ENCODE measurements at regions not wholly inside any gene's neighbourhood (a gene's known extent, or its start where the extent isn't known, plus 50 kb on each side); places are given as distances from the start of the nearest gene placed in this dataset.

DNA sequence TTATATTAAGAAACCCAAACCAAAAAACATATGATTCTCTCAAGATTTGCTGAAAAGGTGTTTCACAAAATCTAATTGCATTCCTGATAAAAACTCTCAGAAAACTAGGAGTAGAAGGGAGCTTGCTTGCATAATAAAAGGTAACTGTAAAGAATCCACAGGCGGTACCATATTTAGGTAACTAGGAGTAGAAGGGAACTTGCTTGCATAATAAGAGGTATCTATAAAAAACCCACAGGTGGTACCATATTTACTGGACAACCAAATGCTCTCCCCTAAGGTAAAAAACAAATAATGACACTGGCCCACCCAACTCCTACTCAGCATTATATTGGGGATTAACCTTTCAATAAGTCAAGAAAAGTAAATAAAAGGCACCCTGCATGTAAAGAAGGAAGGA lies 57.5 kb upstream of the FCN1 start:
- DNase-seq (no peak), ATAC-seq (no peak)
- 73% methylated on average over 1 of the region's 1 CpG for WGBS (ENCODE audit: insufficient coverage, low coverage, low lambda C conversion rate, missing lambda C conversion rate)
- intact Hi-C loops (cut with DNase I), result no loop called here
- H3K4me1 ChIP-seq, result no peaks in the 10 kb centered on the region
- no peaks in the 10 kb centered on the region for H3K27me3 ChIP-seq
- no peaks in the 10 kb centered on the region for H3K9me3 ChIP-seq
- no peak for TF ChIP-seq POLR2A (IDR thresholded peaks at IDR 0.05)
- TF ChIP-seq, protein P1, sequence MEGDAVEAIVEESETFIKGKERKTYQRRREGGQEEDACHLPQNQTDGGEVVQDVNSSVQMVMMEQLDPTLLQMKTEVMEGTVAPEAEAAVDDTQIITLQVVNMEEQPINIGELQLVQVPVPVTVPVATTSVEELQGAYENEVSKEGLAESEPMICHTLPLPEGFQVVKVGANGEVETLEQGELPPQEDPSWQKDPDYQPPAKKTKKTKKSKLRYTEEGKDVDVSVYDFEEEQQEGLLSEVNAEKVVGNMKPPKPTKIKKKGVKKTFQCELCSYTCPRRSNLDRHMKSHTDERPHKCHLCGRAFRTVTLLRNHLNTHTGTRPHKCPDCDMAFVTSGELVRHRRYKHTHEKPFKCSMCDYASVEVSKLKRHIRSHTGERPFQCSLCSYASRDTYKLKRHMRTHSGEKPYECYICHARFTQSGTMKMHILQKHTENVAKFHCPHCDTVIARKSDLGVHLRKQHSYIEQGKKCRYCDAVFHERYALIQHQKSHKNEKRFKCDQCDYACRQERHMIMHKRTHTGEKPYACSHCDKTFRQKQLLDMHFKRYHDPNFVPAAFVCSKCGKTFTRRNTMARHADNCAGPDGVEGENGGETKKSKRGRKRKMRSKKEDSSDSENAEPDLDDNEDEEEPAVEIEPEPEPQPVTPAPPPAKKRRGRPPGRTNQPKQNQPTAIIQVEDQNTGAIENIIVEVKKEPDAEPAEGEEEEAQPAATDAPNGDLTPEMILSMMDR (IDR thresholded peaks at IDR 0.05), result no peak
- H3K27ac ChIP-seq, result no peak overlapping the region
- no peaks in the 10 kb centered on the region for H3K36me3 ChIP-seq
- no peak overlapping the region for H3K4me3 ChIP-seq

DNA sequence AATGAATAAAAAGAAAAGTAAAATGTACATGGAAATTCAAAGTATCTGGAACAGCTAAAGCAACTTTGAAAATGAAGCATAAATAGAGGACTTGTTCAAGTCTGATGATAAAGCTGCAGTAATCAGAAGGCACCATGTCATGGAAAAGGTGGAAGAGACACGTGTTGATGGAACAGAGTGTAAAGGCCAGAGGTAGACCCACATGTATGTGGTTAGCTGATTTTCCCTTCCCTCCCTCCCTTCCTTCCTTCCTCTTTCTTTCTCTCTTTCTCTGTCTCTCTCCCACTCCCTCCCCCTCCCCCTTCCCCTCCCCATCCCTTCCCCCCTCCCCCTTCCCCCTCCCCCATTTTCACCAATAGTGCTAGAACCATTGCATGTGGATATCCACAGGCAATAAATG lies 58.7 kb upstream of the FCN1 start:
- WGBS (ENCODE audit: insufficient coverage, low coverage, low lambda C conversion rate, missing lambda C conversion rate), result 6% methylated on average over 1 of the region's 1 CpG
- Histone ChIP-seq H3K4me3 (no peak overlapping the region), H3K36me3 (no peaks in the 10 kb centered on the region), H3K27me3 (no peaks in the 10 kb centered on the region), H3K4me1 (no peaks in the 10 kb centered on the region), H3K9me3 (no peaks in the 10 kb centered on the region), H3K27ac (no peak overlapping the region)
- intact Hi-C loops (cut with DNase I), result no loop called here
- DNase-seq, result no peak
- TF ChIP-seq POLR2A (IDR thresholded peaks at IDR 0.05), result no peak
- TF ChIP-seq, protein P1 (IDR thresholded peaks at IDR 0.05), result no peak
- no peak for ATAC-seq

DNA sequence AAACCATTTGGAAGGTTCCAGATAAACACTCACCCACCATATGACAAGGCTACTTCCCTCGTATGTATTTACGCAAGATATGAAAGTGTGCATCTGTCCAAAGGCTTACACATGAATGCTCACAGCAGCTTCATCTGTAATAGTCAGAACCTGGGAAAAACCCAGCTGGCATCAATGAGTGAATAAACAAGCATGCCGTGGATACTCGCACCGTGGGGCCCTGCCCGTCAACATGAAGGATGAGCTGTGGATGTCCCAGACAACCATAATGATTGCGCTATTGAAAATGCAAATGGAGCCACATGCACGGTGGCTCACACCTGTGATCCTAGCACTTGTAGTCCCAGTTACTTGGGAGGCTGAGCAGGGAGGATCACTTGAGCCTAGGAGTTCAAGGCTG lies 60.6 kb upstream of the FCN1 start:
- no peak overlapping the region for H3K4me3 ChIP-seq
- 74% methylated on average over 7 of the region's 8 CpGs for WGBS (ENCODE audit: insufficient coverage, low coverage, low lambda C conversion rate, missing lambda C conversion rate)
- no peaks in the 10 kb centered on the region for H3K4me1 ChIP-seq
- no peaks in the 10 kb centered on the region for H3K9me3 ChIP-seq
- H3K27me3 ChIP-seq, result no peaks in the 10 kb centered on the region
- no peak overlapping the region for H3K27ac ChIP-seq
- no peak for ATAC-seq
- peak in 1 of 3 donors; percentile 13 for DNase-seq
- no peaks in the 10 kb centered on the region for H3K36me3 ChIP-seq
- intact Hi-C loops (cut with DNase I), result no loop called here
- TF ChIP-seq, protein P1 (IDR thresholded peaks at IDR 0.05), result no peak
- TF ChIP-seq POLR2A (IDR thresholded peaks at IDR 0.05), result no peak

DNA sequence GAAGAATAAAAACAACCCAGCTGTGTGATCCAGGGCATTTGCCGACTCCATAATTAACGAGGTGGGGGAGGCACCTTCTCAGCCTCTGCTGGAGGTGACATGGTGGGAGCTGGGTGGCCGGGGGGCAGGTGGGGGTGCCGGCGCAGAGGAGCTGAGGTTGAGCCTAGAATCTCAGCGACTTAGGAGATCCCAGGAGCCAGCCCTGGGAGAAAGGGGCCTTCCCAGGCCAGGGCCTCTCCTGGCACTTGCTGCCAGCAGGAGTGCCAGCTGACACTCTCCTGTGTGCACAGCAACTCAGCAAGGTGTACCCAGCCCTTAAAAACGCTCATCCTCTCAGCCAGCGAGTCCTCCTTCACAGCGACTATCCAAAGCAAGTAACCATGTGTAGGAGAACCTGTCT lies 62.8 kb upstream of the FCN1 start:
- no peak overlapping the region for H3K27ac ChIP-seq
- intact Hi-C loops (cut with DNase I), result loop anchor here in 1 of 2 donors (5.0 to 10.0 kb wide), 2 partner anchors 198 to 276 kb away; no protein-coding TSS in a partner anchor
- DNase-seq, result peak in 1 of 3 donors; percentile 21
- no peak for ATAC-seq
- TF ChIP-seq, protein P1 (IDR thresholded peaks at IDR 0.05), result no peak
- no peak for TF ChIP-seq POLR2A (IDR thresholded peaks at IDR 0.05)
- H3K36me3 ChIP-seq, result no peaks in the 10 kb centered on the region
- H3K27me3 ChIP-seq, result no peaks in the 10 kb centered on the region
- H3K4me3 ChIP-seq, result no peak overlapping the region
- no peaks in the 10 kb centered on the region for H3K4me1 ChIP-seq
- 67% methylated on average over 3 of the region's 9 CpGs for WGBS (ENCODE audit: insufficient coverage, low coverage, low lambda C conversion rate, missing lambda C conversion rate)
- no peaks in the 10 kb centered on the region for H3K9me3 ChIP-seq

DNA sequence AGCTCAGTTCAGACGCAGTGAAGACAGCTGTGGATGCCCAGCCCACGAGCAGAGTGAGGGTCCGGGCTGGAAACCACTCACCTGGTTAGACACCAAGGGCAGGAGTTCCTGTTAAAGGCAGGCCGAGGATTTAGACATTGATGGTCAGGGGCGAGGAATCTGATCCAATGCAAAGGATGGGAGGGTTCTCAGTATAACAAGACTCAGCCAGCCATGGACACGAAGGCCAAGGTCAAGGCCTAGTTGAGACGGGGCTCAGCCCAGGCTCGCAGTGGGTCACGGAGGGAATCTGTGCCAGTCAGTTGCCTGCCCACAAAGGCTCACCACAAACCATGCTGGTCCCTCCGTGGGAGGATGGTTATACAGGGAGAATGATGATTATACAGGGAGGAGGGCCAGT lies 63.3 kb upstream of the FCN1 start:
- Histone ChIP-seq H3K27me3 (no peaks in the 10 kb centered on the region), H3K36me3 (no peaks in the 10 kb centered on the region), H3K27ac (no peak overlapping the region), H3K4me3 (no peak overlapping the region), H3K4me1 (no peaks in the 10 kb centered on the region), H3K9me3 (no peaks in the 10 kb centered on the region)
- intact Hi-C loops (cut with DNase I), result loop anchor here in 1 of 2 donors (5.0 to 10.0 kb wide), 2 partner anchors 199 to 276 kb away; no protein-coding TSS in a partner anchor
- WGBS (ENCODE audit: insufficient coverage, low coverage, low lambda C conversion rate, missing lambda C conversion rate), result 81% methylated on average over 9 of the region's 10 CpGs
- TF ChIP-seq, protein P1 (IDR thresholded peaks at IDR 0.05), result no peak
- TF ChIP-seq POLR2A (IDR thresholded peaks at IDR 0.05), result no peak
- no peak for ATAC-seq
- DNase-seq, result peak in 1 of 3 donors; percentile 28
